IPS DF 6.9 (cell line): ENCODE measurements at regions not wholly inside any gene's neighbourhood (a gene's known extent, or its start where the extent isn't known, plus 50 kb on each side); places are given as distances from the start of the nearest gene placed in this dataset.

ENCODE experiments used
- DNase-seq: peaks from one replicate; pipeline ENCODE4 v3.0.0-alpha.2; 2013; ENCODE audit warnings: low read depth, low spot score
- H3K27ac ChIP-seq: one replicate; pipeline ENCODE4 v1.5.1; 2013; ENCODE audit warnings: low read length, control low read depth
- H3K27me3 ChIP-seq: 2 replicates; pipeline ENCODE4 v1.6.1; 2013; ENCODE audit warnings: mild to moderate bottlenecking, low read length; ENCODE audit not compliant: control insufficient read depth, insufficient read depth
- H3K36me3 ChIP-seq: 2 replicates; pipeline ENCODE4 v1.6.1; 2013; ENCODE audit warnings: low read length; ENCODE audit not compliant: control insufficient read depth, insufficient read depth
- H3K4me1 ChIP-seq: 2 replicates; pipeline ENCODE4 v1.6.1; 2013; ENCODE audit warnings: low read length; ENCODE audit not compliant: control insufficient read depth, insufficient read depth
- H3K4me3 ChIP-seq: 2 replicates; pipeline ENCODE4 v1.5.1; 2013; ENCODE audit warnings: mild to moderate bottlenecking, low read length
- H3K9me3 ChIP-seq: 2 replicates; pipeline ENCODE4 v1.6.1; 2013; ENCODE audit warnings: low read length, inconsistent platforms; ENCODE audit not compliant: control insufficient read depth, insufficient read depth
- WGBS: extraction: QIAGEN DNeasy Blood & Tissue Kit; methylation state at CpG from one replicate; pipeline ENCODE4 v1.1.7; 2013; ENCODE audit warnings: mixed read lengths, missing lambda C conversion rate; ENCODE audit not compliant: insufficient read length, insufficient coverage; 5-methylcytosine and 5-hydroxymethylcytosine counted together

GRCh38 chr4:96134806-96135205 is 294.9 kb downstream of the PDHA2 start:
- no CpG with 5 or more reads among the region's 2 CpGs for WGBS
- DNase-seq, result no peak
- no peak overlapping the region for H3K4me3 ChIP-seq
- H3K27ac ChIP-seq, result no peak overlapping the region
- no peaks in the 10 kb centered on the region for H3K36me3 ChIP-seq
- no peaks in the 10 kb centered on the region for H3K4me1 ChIP-seq
- no peaks in the 10 kb centered on the region for H3K9me3 ChIP-seq
- no peaks in the 10 kb centered on the region for H3K27me3 ChIP-seq

GRCh38 chr4:96136056-96136455 is 296.2 kb downstream of the PDHA2 start:
- no peak for DNase-seq
- Histone ChIP-seq H3K27ac (no peak overlapping the region), H3K9me3 (no peaks in the 10 kb centered on the region), H3K27me3 (no peaks in the 10 kb centered on the region), H3K4me1 (no peaks in the 10 kb centered on the region), H3K36me3 (no peaks in the 10 kb centered on the region), H3K4me3 (no peak overlapping the region)
- WGBS, result no CpG with 5 or more reads among the region's 2 CpGs

- H3K27ac ChIP-seq, result no peak overlapping the region
- WGBS, result no CpG with 5 or more reads among the region's 14 CpGs
- DNase-seq, result no peak
- H3K9me3 ChIP-seq, result no peaks in the 10 kb centered on the region
- H3K36me3 ChIP-seq, result no peaks in the 10 kb centered on the region
- H3K4me1 ChIP-seq, result no peaks in the 10 kb centered on the region
- H3K4me3 ChIP-seq, result no peak overlapping the region
- H3K27me3 ChIP-seq, result no peaks in the 10 kb centered on the region
Observed at GRCh38 chr4:96139251-96139929, 299.5 kb downstream of the PDHA2 start.

- Histone ChIP-seq H3K9me3 (no peaks in the 10 kb centered on the region), H3K4me3 (no peak overlapping the region), H3K36me3 (no peaks in the 10 kb centered on the region), H3K4me1 (no peaks in the 10 kb centered on the region), H3K27me3 (no peaks in the 10 kb centered on the region), H3K27ac (no peak overlapping the region)
- no CpG with 5 or more reads among the region's 1 CpG for WGBS
- DNase-seq, result no peak
Observed at GRCh38 chr4:96145601-96146000, 305.7 kb downstream of the PDHA2 start.

DNA sequence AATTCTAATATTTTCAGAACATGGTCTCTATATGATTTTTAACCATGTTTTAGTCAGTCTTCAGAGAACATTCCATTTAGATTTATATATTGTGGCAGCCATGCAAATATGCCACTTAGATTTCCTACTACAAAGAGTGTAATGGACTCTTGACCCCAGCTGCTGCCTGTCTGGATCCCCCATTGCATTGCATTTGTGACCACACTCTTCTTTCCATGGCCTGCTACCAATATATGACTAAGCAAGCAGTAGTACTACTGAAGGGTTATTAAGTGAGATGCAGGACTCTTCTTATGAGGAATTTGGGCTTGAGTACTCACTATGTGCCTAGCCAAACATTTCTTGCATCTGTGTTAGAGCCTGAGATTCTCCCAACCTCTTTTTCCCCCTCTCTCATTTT is 306.8 kb downstream of the PDHA2 start:
- no peaks in the 10 kb centered on the region for H3K27me3 ChIP-seq
- H3K36me3 ChIP-seq, result no peaks in the 10 kb centered on the region
- no peaks in the 10 kb centered on the region for H3K4me1 ChIP-seq
- H3K9me3 ChIP-seq, result no peaks in the 10 kb centered on the region
- H3K4me3 ChIP-seq, result no peak overlapping the region
- no peak overlapping the region for H3K27ac ChIP-seq
- DNase-seq, result no peak

DNA sequence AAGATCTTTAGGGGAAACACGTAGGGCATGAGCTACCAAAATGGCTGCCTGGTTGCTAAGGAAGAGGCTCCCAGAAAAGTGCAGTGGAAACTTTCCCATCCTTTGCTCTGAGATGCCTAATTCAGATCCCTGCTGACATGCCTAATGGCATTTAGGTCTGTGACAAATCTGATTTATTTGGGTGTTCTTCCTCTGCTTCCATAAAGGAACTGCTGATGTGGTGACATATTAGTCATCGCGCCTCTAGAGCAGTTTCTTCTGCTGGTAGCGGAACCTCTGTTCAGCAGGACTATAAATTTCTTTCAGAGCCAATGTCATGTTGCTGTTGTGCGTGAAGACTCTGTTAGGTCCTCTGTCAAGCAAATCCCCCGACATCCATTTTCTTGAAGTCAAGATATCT is 310.0 kb downstream of the PDHA2 start:
- H3K36me3 ChIP-seq, result no peaks in the 10 kb centered on the region
- no peaks in the 10 kb centered on the region for H3K27me3 ChIP-seq
- no peaks in the 10 kb centered on the region for H3K9me3 ChIP-seq
- no peak overlapping the region for H3K27ac ChIP-seq
- H3K4me3 ChIP-seq, result no peak overlapping the region
- H3K4me1 ChIP-seq, result no peaks in the 10 kb centered on the region
- no CpG with 5 or more reads among the region's 6 CpGs for WGBS
- no peak for DNase-seq

GRCh38 chr4:96150466-96150865 is 310.6 kb downstream of the PDHA2 start:
- DNase-seq, result no peak
- Histone ChIP-seq H3K27ac (no peak overlapping the region), H3K27me3 (no peaks in the 10 kb centered on the region), H3K4me1 (no peaks in the 10 kb centered on the region), H3K9me3 (no peaks in the 10 kb centered on the region), H3K4me3 (no peak overlapping the region), H3K36me3 (no peaks in the 10 kb centered on the region)
- no CpG with 5 or more reads among the region's 2 CpGs for WGBS

DNA sequence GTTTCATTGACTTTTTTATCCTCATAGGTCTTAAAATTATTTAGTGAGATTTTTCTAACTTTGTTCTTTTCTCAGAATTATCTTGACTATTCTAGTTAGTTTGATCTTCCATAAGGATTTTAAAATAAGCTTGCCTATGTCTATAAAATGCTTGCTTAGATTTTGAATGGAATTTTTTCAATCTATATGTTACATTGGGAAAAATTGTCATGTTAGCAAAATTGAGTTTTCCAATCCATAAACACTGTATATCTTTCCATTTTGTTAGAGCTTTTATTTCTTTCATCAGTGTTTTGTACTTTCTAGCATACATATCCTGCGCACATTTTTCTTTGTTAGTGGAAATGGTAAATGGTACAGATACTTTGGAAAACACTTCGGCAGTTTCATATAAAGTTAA is 312.9 kb downstream of the PDHA2 start:
- Histone ChIP-seq H3K4me1 (no peaks in the 10 kb centered on the region), H3K36me3 (no peaks in the 10 kb centered on the region), H3K27me3 (no peaks in the 10 kb centered on the region), H3K9me3 (no peaks in the 10 kb centered on the region), H3K27ac (no peak overlapping the region), H3K4me3 (no peak overlapping the region)
- WGBS, result no CpG with 5 or more reads among the region's 2 CpGs
- no peak for DNase-seq

GRCh38 chr4:96154676-96155075 is 314.8 kb downstream of the PDHA2 start:
- Histone ChIP-seq H3K4me1 (no peaks in the 10 kb centered on the region), H3K27me3 (no peaks in the 10 kb centered on the region), H3K4me3 (no peak overlapping the region), H3K36me3 (no peaks in the 10 kb centered on the region), H3K9me3 (no peaks in the 10 kb centered on the region), H3K27ac (no peak overlapping the region)
- WGBS, result no CpG with 5 or more reads among the region's 2 CpGs
- no peak for DNase-seq

- Histone ChIP-seq H3K27ac (no peak overlapping the region), H3K9me3 (no peaks in the 10 kb centered on the region), H3K4me3 (no peak overlapping the region), H3K27me3 (no peaks in the 10 kb centered on the region), H3K36me3 (no peaks in the 10 kb centered on the region), H3K4me1 (no peaks in the 10 kb centered on the region)
- no peak for DNase-seq
- WGBS, result no CpG with 5 or more reads among the region's 1 CpG
Observed at GRCh38 chr4:96162636-96163035, 322.7 kb downstream of the PDHA2 start.

GRCh38 chr4:96164814-96165351 is 325.0 kb downstream of the PDHA2 start:
- no peaks in the 10 kb centered on the region for H3K27me3 ChIP-seq
- no peaks in the 10 kb centered on the region for H3K4me1 ChIP-seq
- no peaks in the 10 kb centered on the region for H3K9me3 ChIP-seq
- H3K4me3 ChIP-seq, result no peak overlapping the region
- H3K36me3 ChIP-seq, result no peaks in the 10 kb centered on the region
- WGBS, result no CpG with 5 or more reads among the region's 3 CpGs
- no peak for DNase-seq
- no peak overlapping the region for H3K27ac ChIP-seq
